ENCODE measurements at regions not wholly inside any gene's neighbourhood (a gene's known extent, or its start where the extent isn't known, plus 50 kb on each side); places are given as distances from the start of the nearest gene placed in this dataset.

DNA sequence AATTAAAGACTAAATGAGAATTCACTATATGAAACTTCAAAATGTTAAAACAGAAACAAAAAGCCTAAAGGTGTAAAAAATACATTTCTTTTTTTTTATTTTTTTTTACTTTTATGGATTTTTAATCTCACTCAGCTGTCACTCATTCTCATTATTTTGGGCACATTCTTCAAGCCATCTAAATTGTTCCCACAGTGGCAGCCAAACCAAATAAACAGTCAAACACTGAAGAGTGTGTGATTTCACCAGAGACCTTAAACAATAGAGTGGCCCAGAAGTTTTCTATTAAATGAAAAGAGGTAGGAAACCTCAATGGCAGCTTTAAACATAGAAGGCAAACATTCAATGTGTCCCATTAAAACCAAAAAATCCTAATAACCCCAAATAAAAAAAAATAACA lies 616.1 kb downstream of the OTOL1 start:
- H3K4me3 ChIP-seq (ENCODE audit: low read depth, low read length): no peak overlapping the region
- no peak for DNase-seq (ENCODE audit: low read depth, low spot score)
- TF ChIP-seq, protein P1, sequence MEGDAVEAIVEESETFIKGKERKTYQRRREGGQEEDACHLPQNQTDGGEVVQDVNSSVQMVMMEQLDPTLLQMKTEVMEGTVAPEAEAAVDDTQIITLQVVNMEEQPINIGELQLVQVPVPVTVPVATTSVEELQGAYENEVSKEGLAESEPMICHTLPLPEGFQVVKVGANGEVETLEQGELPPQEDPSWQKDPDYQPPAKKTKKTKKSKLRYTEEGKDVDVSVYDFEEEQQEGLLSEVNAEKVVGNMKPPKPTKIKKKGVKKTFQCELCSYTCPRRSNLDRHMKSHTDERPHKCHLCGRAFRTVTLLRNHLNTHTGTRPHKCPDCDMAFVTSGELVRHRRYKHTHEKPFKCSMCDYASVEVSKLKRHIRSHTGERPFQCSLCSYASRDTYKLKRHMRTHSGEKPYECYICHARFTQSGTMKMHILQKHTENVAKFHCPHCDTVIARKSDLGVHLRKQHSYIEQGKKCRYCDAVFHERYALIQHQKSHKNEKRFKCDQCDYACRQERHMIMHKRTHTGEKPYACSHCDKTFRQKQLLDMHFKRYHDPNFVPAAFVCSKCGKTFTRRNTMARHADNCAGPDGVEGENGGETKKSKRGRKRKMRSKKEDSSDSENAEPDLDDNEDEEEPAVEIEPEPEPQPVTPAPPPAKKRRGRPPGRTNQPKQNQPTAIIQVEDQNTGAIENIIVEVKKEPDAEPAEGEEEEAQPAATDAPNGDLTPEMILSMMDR (IDR thresholded peaks at IDR 0.05; ENCODE audit: low read depth, low read length): no peak
- in situ Hi-C loops (cut with HindIII; ENCODE audit: low sequenced_read_pairs): no loop called here

DNA sequence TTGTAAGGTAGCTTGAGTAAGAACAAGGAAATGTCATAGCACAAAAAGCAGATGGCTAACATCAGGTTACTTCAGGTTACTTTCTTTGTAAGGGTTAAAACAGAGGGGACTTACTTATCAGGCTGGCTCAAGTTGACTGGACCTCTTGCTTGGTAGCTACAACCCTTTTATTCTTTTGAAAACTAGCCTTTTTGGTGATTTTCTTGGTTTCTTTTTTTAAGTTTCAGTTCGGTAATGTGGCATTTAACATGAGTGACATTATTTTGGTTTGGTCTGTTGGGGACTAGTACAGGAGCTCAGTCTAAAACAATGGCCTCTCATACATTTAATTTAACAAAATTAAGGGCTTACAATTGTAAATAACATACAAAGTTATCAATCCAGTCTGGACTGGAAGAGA lies 621.4 kb downstream of the OTOL1 start:
- DNase-seq (ENCODE audit: low read depth, low spot score): no peak
- TF ChIP-seq, protein P1 (IDR thresholded peaks at IDR 0.05; ENCODE audit: low read depth, low read length): no peak
- no peak overlapping the region for H3K4me3 ChIP-seq (ENCODE audit: low read depth, low read length)
- in situ Hi-C loops (cut with HindIII; ENCODE audit: low sequenced_read_pairs): no loop called here

DNA sequence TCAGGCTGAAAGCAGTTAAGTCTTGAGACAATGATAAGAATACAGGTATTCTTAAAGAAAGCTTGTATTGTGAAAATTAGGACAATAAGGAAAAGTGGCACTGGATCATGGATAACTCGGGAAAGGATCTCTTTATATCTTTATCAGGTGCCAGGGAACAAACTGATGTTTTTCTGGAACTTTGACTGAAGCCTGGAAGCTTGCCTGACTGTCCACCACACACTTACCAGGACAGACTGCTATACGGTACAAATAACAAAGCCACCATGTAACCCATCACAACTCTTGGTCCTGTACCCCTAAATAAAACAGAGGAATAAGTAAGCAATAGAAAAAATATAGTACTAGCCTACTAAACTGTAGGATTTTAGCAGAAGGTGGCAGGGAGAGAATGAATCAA lies 623.0 kb downstream of the OTOL1 start:
- TF ChIP-seq, protein P1 (IDR thresholded peaks at IDR 0.05; ENCODE audit: low read depth, low read length): no peak
- in situ Hi-C loops (cut with HindIII; ENCODE audit: low sequenced_read_pairs): no loop called here
- DNase-seq (ENCODE audit: low read depth, low spot score): no peak
- H3K4me3 ChIP-seq (ENCODE audit: low read depth, low read length): no peak overlapping the region

DNA sequence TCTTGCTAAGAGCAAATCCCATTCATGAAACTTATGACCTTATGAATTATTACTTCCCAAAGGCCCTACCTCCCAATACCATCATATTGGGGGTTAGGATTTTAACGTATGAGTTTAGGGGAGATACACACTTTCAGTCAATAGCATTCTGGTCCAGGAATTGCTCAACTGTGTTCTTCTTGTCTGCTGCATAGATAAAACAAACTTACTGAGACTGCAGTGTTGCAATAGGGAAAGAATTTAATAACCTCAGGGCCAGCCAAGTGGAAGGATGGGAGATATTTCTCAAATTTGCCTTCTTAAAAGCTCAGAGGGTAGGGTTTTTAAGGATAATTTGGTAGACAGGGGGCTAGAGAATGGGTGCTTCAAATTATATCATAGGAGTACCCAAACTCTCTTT lies 625.8 kb downstream of the OTOL1 start:
- TF ChIP-seq, protein P1 (IDR thresholded peaks at IDR 0.05; ENCODE audit: low read depth, low read length): no peak
- DNase-seq (ENCODE audit: low read depth, low spot score): no peak

DNA sequence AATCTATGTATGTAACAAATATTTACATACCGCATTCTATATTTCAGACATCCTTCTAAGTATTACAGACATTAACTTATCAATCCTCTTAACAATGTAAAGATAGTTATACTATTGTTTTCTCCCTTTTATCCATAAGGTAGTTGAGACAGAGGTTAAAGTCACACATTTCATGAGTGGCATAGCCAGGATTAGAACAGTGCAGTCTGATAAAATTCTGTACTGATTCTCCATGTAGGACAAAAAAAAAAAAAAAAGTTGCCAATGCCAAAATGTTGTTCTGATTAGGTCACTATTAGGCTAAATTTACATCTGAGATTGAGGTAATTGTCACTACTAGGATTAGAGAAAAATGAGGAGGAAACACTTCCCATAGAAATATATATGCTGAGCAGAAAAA lies 629.2 kb downstream of the OTOL1 start:
- DNase-seq (ENCODE audit: low read depth, low spot score): no peak
- TF ChIP-seq, protein P1 (IDR thresholded peaks at IDR 0.05; ENCODE audit: low read depth, low read length): no peak
- H3K4me3 ChIP-seq (ENCODE audit: low read depth, low read length): no peak overlapping the region
- in situ Hi-C loops (cut with HindIII; ENCODE audit: low sequenced_read_pairs): no loop called here

More for the DNA sequence above, 625.8 kb downstream of the OTOL1 start:
- no peak overlapping the region for H3K4me3 ChIP-seq (ENCODE audit: low read depth, low read length)
- in situ Hi-C loops (cut with HindIII; ENCODE audit: low sequenced_read_pairs): no loop called here

DNA sequence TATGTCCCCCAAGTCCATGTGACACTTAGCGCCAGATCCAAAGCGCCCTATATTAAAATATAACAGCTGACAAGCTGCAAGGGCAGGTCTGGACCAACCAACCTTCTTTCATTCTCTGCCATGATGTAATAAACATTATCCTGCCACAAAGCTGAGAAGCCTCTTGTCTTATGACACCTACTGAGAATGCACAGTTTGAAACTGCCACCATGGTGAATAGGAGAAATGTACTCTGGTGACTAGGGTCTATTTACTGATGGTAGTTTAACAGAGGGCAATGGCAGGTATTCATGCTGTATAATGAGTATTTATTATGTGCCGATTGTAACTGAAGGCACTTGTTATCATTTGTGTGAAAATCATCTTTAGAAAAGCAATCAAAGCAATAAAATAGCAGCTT lies 634.0 kb downstream of the OTOL1 start:
- no peak overlapping the region for H3K4me3 ChIP-seq (ENCODE audit: low read depth, low read length)
- in situ Hi-C loops (cut with HindIII; ENCODE audit: low sequenced_read_pairs): no loop called here
- no peak for DNase-seq (ENCODE audit: low read depth, low spot score)
- TF ChIP-seq, protein P1 (IDR thresholded peaks at IDR 0.05; ENCODE audit: low read depth, low read length): no peak

DNA sequence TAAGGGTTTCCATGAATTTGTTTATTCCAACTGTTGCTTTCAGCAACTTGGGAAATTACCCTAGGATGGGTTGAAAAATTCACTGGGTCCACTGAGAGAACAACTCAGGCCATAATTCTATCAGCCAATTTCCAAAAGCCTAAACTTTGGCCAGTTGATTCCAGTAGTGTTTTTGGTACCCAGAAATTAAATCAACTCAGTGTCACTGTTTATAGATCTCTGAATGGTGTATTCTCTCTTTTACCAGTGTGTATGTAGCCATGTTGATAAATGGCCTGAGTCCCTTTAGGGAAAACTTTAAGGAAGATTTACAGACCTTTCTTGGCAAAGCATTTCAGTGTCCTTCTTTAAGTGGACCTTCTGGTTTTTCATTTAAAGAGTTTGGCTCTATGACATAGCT lies 636.4 kb downstream of the OTOL1 start:
- TF ChIP-seq, protein P1 (IDR thresholded peaks at IDR 0.05; ENCODE audit: low read depth, low read length): no peak
- DNase-seq (ENCODE audit: low read depth, low spot score): no peak
- in situ Hi-C loops (cut with HindIII; ENCODE audit: low sequenced_read_pairs): no loop called here
- no peak overlapping the region for H3K4me3 ChIP-seq (ENCODE audit: low read depth, low read length)

Data from astrocyte of the spinal cord (primary cell).